IPS DF 19.7 (cell line): ENCODE measurements at regions not wholly inside any gene's neighbourhood (a gene's known extent, or its start where the extent isn't known, plus 50 kb on each side); places are given as distances from the start of the nearest gene placed in this dataset.

ENCODE experiments used
- DNase-seq: peaks from one replicate; pipeline ENCODE4 v3.0.0-alpha.2; 2013; ENCODE audit warnings: low read depth, low spot score

GRCh38 chr13:106383791-106384190 is 151.7 kb downstream of the EFNB2 start:
- DNase-seq, result no peak

GRCh38 chr13:106382534-106382933 is 152.9 kb downstream of the EFNB2 start:
- no peak for DNase-seq

DNA sequence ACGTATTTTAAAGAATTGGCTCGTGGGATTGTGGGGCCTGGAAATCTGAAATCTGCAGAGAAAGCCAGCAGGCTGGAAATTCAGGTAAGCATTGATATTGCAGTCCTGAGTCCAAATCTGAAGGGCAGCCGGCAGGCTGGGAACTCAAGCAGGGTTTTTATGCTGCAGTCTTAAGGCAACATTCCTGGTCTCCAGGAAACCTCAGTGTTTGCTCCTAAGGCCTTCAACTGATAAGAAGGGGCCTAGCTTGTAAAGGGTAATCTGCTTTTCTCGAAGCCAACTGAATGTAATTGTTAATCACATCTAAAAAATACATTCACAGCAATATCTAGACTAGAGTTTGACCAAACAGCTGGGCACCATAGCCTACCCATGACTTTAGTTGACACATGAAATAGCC is 154.4 kb downstream of the EFNB2 start:
- DNase-seq, result no peak

GRCh38 chr13:106377931-106378662 is 157.4 kb downstream of the EFNB2 start:
- no peak for DNase-seq

DNA sequence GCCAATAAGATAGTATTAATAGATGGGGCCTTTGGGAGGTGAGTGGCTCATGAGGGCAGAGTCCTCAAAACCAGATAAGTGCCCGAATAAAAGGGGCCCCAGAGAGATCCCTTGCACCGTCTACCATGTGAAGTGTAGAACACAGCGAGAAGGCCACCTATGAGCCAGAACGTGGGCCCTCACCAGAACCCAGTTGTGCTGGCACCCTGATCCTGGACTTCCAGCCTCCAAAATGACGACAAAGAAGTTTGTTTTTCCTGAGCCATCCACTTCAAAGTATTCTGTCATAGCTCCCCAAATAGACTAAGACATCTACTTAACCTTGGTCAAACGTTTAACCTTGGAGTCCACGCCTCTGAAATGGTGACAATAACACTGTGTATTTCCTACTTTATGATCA is 158.1 kb downstream of the EFNB2 start:
- DNase-seq, result no peak

- no peak for DNase-seq
Measured at GRCh38 chr13:106376401-106377112, 158.9 kb downstream of the EFNB2 start.

- no peak for DNase-seq
Measured at GRCh38 chr13:106375085-106375484, 160.4 kb downstream of the EFNB2 start.

DNA sequence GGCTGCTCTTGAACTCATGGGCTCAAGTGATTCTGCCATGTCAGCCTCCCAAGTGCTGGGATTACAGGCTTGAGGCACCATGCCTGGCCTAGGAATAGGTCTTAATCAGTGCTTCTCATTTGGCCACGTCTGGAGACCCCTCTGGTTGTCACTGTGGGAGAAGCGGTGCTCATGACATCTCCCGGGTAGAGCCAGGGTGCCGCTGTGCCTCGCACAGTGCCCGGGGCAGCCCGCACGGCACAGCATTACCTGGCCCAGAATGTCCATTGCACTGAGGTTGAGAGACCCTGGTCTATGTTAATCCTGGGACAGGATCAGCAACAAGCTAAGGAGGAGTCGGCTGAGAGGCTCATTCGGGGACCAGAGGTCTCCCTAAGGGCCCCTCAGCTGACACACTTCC is 160.8 kb downstream of the EFNB2 start:
- no peak for DNase-seq

GRCh38 chr13:106373989-106374572 is 161.4 kb downstream of the EFNB2 start:
- no peak for DNase-seq

- DNase-seq, result no peak
Measured at GRCh38 chr13:106373304-106373988, 162.0 kb downstream of the EFNB2 start.

- no peak for DNase-seq
Measured at GRCh38 chr13:106372199-106373155, 163.0 kb downstream of the EFNB2 start.

- no peak for DNase-seq
Measured at GRCh38 chr13:106371024-106371423, 164.4 kb downstream of the EFNB2 start.

DNA sequence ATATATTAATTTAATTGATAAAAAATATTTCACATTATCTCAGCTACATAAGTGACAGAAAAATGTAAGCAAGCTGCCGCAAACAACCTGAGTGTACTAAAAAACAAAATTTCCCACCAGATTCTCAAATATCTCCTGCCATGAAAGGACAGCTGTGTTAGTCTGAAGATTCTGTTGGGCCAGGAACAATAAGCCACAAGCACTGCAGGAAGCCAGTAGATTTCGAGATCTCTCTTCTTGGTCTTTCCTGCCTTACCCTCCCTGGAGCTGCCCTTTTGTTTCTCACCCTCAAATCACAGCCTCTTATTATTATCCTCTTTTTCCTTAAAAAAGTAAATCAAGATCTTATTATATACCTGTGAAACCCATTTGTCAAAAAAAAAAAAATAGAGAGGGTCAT is 165.6 kb downstream of the EFNB2 start:
- DNase-seq, result no peak

DNA sequence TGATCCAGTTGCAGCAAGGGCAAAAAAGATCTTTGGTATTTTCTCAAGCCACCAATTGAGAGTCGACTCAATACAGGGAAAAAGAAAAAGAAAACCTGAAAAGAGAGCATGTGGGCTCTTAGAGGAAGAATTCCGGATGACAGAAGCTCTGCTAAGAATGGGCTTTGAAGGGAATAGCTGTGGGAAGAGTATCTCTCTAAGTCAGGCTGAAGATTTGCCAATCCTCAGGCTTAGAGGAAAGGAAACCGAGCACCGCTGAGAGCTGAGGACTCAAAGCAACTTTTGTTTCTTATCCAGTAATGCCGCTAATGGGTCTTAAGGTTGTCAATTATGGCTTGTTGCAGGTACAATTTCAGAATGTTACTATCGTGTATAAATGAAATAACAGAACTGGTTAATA is 166.4 kb downstream of the EFNB2 start:
- DNase-seq, result no peak

GRCh38 chr13:106367361-106367971 is 168.0 kb downstream of the EFNB2 start:
- DNase-seq, result no peak

- no peak for DNase-seq
Measured at GRCh38 chr13:106362707-106363106, 172.8 kb downstream of the EFNB2 start.

GRCh38 chr13:106361621-106362020 is 173.8 kb downstream of the EFNB2 start:
- DNase-seq, result no peak

DNA sequence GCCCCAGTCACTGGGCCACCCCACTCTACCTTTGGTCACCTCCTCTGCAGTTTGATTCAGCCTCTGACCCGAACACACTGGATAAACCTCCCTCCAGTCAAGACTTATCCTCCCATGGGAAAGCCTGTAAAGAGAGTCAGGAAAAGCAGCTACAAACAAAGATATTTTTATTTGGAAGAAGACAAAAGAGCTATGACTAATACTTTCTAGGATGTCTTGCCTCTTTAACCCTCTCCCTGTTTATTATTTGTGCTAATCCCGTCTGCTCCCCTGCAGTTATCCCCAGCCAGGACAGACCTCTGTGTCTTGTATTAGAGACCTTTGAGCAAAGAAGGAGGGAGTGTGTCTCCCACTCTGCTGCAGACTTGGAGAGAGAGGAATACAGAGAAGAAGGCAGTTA is 178.3 kb downstream of the EFNB2 start:
- DNase-seq, result no peak

GRCh38 chr13:106355866-106356265 is 179.6 kb downstream of the EFNB2 start:
- DNase-seq, result no peak

DNA sequence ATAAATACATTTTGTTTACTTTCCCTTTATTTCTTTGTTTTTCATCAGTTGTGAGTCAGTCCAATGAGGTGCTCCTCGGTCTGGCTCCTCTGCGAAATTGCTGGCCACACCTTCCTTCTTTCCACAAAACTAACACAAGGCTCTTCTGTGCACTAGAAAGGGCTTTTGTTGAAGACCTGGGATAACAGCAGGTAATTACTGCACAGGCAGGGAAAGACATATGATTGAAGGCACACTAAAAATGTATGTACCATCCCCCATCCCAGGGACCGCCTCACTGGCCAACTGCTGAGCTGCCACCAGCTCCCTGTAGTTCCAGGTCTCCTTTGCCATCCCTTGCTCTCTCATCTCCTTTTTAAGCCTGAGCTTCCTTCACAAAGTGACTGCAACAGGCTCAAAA is 180.5 kb downstream of the EFNB2 start:
- DNase-seq, result no peak

DNA sequence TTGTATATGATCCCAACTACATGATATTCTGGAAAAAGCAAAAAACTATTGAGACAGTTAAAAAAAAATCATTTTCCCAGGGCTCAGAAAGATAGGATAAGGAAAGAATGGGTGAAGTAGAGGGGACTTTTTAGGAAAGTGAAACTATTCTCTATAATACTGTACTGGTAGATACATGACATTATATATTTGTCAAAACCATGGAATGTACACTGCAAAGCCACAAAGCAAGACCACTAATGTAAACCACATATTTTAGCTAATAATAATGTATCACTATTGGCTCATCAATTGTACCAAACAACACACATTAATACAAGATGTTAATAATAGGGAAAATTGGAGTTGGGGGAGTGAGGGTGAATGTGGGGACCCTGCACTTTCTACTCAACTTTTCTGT is 182.6 kb downstream of the EFNB2 start:
- DNase-seq, result no peak
